GM19455 (cell line): ENCODE measurements at regions not wholly inside any gene's neighbourhood (a gene's known extent, or its start where the extent isn't known, plus 50 kb on each side); places are given as distances from the start of the nearest gene placed in this dataset.

Experiments
- ATAC-seq: cut with Tn5 transposase; IDR thresholded peaks from one replicate; pipeline ENCODE4 v1.9.1; 2021; ENCODE audit not compliant: unreplicated experiment

GRCh38 chr3:70899816-70900215 is 587.4 kb upstream of the MDFIC2 start:
- no peak for ATAC-seq

GRCh38 chr3:70890020-70890394 is 577.6 kb upstream of the MDFIC2 start:
- no peak for ATAC-seq

GRCh38 chr3:70889162-70890019 is 577.0 kb upstream of the MDFIC2 start:
- ATAC-seq = no peak

GRCh38 chr3:70885636-70886035 is 573.2 kb upstream of the MDFIC2 start:
- ATAC-seq = no peak

GRCh38 chr3:70882104-70882503 is 569.7 kb upstream of the MDFIC2 start:
- no peak for ATAC-seq

- ATAC-seq = no peak
These were observed 568.0 kb upstream of the MDFIC2 start for GRCh38 chr3:70880421-70880820.

GRCh38 chr3:70876154-70876553 is 563.7 kb upstream of the MDFIC2 start:
- no peak for ATAC-seq

GRCh38 chr3:70874196-70874595 is 561.8 kb upstream of the MDFIC2 start:
- no peak for ATAC-seq

- no peak for ATAC-seq
These were observed 561.2 kb upstream of the MDFIC2 start for GRCh38 chr3:70873686-70874085.

- no peak for ATAC-seq
These were observed 559.6 kb upstream of the MDFIC2 start for GRCh38 chr3:70871909-70872656.

- no peak for ATAC-seq
These were observed 558.1 kb upstream of the MDFIC2 start for GRCh38 chr3:70870576-70870975.

GRCh38 chr3:70868561-70868960 is 556.1 kb upstream of the MDFIC2 start:
- ATAC-seq = no peak

GRCh38 chr3:70863049-70863448 is 550.6 kb upstream of the MDFIC2 start:
- no peak for ATAC-seq

- ATAC-seq = no peak
These were observed 549.4 kb upstream of the MDFIC2 start for GRCh38 chr3:70861855-70862254.

- ATAC-seq = no peak
These were observed 548.8 kb upstream of the MDFIC2 start for GRCh38 chr3:70861234-70861633.

- no peak for ATAC-seq
These were observed 545.5 kb upstream of the MDFIC2 start for GRCh38 chr3:70857916-70858315.

- ATAC-seq = no peak
These were observed 544.1 kb upstream of the MDFIC2 start for GRCh38 chr3:70856414-70857162.

- ATAC-seq = no peak
These were observed 542.7 kb upstream of the MDFIC2 start for GRCh38 chr3:70855149-70855548.

GRCh38 chr3:70854108-70854507 is 541.7 kb upstream of the MDFIC2 start:
- no peak for ATAC-seq

GRCh38 chr3:70853161-70853944 is 540.9 kb upstream of the MDFIC2 start:
- no peak for ATAC-seq
